Uterus (tissue), 2 donors: ENCODE measurements at regions not wholly inside any gene's neighbourhood (a gene's known extent, or its start where the extent isn't known, plus 50 kb on each side); places are given as distances from the start of the nearest gene placed in this dataset.

ENCODE experiments used
- POLR2A ChIP-seq, 2 donors: fragments of 450-650 bp; IDR thresholded peaks; one replicate each; pipeline ENCODE4 v1.6.1; 2016; ENCODE audit warnings: antibody characterized with exemption in 2 of 2, mild to moderate bottlenecking in 1 of 2, moderate library complexity in 1 of 2
- TF ChIP-seq, protein P1 (sequence below), 4 experiments: fragments of 200-600 bp in 2 of 4; fragments of 450-650 bp in 2 of 4; sonication (generic) in 2 of 4; IDR thresholded peaks; one replicate each; pipeline ENCODE4 v1.5.1; 2016 to 2019; ENCODE audit warnings: antibody characterized with exemption in 4 of 4, mild to moderate bottlenecking in 2 of 4, moderate library complexity in 1 of 4

DNA sequence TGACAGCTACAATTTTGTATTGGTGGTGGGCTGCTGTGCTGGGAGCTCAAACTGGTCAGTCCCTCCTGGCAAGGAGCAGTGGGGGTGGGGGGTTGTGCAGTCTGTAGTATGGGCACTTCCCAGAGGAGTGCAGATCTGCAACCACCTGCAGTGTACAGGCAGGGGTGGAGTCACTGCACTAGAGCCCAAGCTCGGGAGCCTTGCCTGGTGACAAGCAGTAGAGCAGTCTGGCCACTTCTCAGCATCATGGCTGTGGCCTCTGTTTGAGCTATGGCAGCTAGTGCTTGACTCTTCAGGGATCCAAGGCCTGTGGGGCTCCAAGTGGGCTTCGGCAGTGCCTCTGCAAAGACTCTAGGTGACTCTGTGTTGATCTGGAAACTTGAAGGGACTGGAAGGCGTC is 585.1 kb upstream of the GRM3 start:
- TF ChIP-seq, protein P1, sequence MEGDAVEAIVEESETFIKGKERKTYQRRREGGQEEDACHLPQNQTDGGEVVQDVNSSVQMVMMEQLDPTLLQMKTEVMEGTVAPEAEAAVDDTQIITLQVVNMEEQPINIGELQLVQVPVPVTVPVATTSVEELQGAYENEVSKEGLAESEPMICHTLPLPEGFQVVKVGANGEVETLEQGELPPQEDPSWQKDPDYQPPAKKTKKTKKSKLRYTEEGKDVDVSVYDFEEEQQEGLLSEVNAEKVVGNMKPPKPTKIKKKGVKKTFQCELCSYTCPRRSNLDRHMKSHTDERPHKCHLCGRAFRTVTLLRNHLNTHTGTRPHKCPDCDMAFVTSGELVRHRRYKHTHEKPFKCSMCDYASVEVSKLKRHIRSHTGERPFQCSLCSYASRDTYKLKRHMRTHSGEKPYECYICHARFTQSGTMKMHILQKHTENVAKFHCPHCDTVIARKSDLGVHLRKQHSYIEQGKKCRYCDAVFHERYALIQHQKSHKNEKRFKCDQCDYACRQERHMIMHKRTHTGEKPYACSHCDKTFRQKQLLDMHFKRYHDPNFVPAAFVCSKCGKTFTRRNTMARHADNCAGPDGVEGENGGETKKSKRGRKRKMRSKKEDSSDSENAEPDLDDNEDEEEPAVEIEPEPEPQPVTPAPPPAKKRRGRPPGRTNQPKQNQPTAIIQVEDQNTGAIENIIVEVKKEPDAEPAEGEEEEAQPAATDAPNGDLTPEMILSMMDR (IDR thresholded peaks at IDR 0.05), result no peak
- no peak for TF ChIP-seq POLR2A (IDR thresholded peaks at IDR 0.05)
